HG02970 (cell line): ENCODE measurements at regions not wholly inside any gene's neighbourhood (a gene's known extent, or its start where the extent isn't known, plus 50 kb on each side); places are given as distances from the start of the nearest gene placed in this dataset.

Experiments used
- ATAC-seq: cut with Tn5 transposase; IDR thresholded peaks from one replicate; pipeline ENCODE4 v1.9.1; 2021; ENCODE audit warnings: mild to moderate bottlenecking, moderate library complexity, moderate number of reproducible peaks; ENCODE audit not compliant: unreplicated experiment, low FRiP score

- no peak for ATAC-seq
Observed at GRCh38 chr19:27746691-27747380, 1466.1 kb downstream of the UQCRFS1 start.

- no peak for ATAC-seq
Observed at GRCh38 chr19:27745978-27746542, 1466.9 kb downstream of the UQCRFS1 start.

GRCh38 chr19:27744926-27745768 lies 1467.8 kb downstream of the UQCRFS1 start:
- no peak for ATAC-seq

GRCh38 chr19:27742041-27742440 lies 1470.9 kb downstream of the UQCRFS1 start:
- ATAC-seq = no peak

- no peak for ATAC-seq
Observed at GRCh38 chr19:27741236-27741635, 1471.7 kb downstream of the UQCRFS1 start.

- ATAC-seq = no peak
Observed at GRCh38 chr19:27740396-27740795, 1472.6 kb downstream of the UQCRFS1 start.

GRCh38 chr19:27738569-27739193 lies 1474.3 kb downstream of the UQCRFS1 start:
- no peak for ATAC-seq

- ATAC-seq = no peak
Observed at GRCh38 chr19:27736225-27736624, 1476.7 kb downstream of the UQCRFS1 start.

- ATAC-seq = no peak
Observed at GRCh38 chr19:27735314-27735713, 1477.6 kb downstream of the UQCRFS1 start.

GRCh38 chr19:27734496-27735220 lies 1478.3 kb downstream of the UQCRFS1 start:
- no peak for ATAC-seq

- no peak for ATAC-seq
Observed at GRCh38 chr19:27733551-27734266, 1479.2 kb downstream of the UQCRFS1 start.

GRCh38 chr19:27729332-27729731 lies 1483.6 kb downstream of the UQCRFS1 start:
- ATAC-seq = no peak

- no peak for ATAC-seq
Observed at GRCh38 chr19:27722625-27723024, 1490.3 kb downstream of the UQCRFS1 start.

- ATAC-seq = no peak
Observed at GRCh38 chr19:27720155-27720554, 1492.8 kb downstream of the UQCRFS1 start.

GRCh38 chr19:27719034-27719433 lies 1493.9 kb downstream of the UQCRFS1 start:
- no peak for ATAC-seq

GRCh38 chr19:27718234-27718633 lies 1494.7 kb downstream of the UQCRFS1 start:
- no peak for ATAC-seq

GRCh38 chr19:27717825-27718224 lies 1495.1 kb downstream of the UQCRFS1 start:
- no peak for ATAC-seq

- ATAC-seq = no peak
Observed at GRCh38 chr19:27716922-27717321, 1496.0 kb downstream of the UQCRFS1 start.

- ATAC-seq = no peak
Observed at GRCh38 chr19:27714857-27715256, 1498.1 kb downstream of the UQCRFS1 start.

GRCh38 chr19:27709496-27709895 lies 1503.5 kb downstream of the UQCRFS1 start:
- ATAC-seq = no peak
